A549 (cell line): ENCODE measurements at regions not wholly inside any gene's neighbourhood (a gene's known extent, or its start where the extent isn't known, plus 50 kb on each side); places are given as distances from the start of the nearest gene placed in this dataset.

Experiments
- ATAC-seq, 2 experiments: fragments of 200-7000 bp in 1 of 2; fragments of >200 bp in 1 of 2; cut with Nextera tagmentation in 1 of 2; cut with Tn5 transposase in 1 of 2; 3 replicates each; pipeline versions ENCODE4 v1.8.0 to v1.9.1; 2018 to 2020; ENCODE audit warnings: mild to moderate bottlenecking in 1 of 2, moderate library complexity in 1 of 2
- CTCF ChIA-PET: fragments of 300-600 bp; sonication (Branson Sonifier 250); formaldehyde crosslinking; extraction: SDS; loops from one replicate; lab custom pipeline; 2021; ENCODE audit warnings: antibody characterized with exemption, inconsistent platforms; lab: Yijun Ruan, JAX
- POLR2A ChIA-PET: fragments of 350-600 bp; formaldehyde crosslinking; extraction: SDS; loops from one replicate; lab custom pipeline; 2021; ENCODE audit warnings: antibody characterized with exemption, inconsistent platforms; lab: Yijun Ruan, JAX
- DNase-seq, 2 experiments: peaks; one replicate each; pipeline versions ENCODE4 v3.0.0 to v3.0.0-alpha.2; 2011 to 2016; ENCODE audit warnings: low read depth in 1 of 2, low spot score in 1 of 2
- FAIRE-seq: peaks from 2 replicates; lab custom pipeline; 2011; peaks lifted over from hg19 to GRCh38; lab: Jason Lieb, UNC
- H3K27ac ChIP-seq, 2 experiments: fragments of >200 bp; sonication (Bioruptor Twin); formaldehyde crosslinking; 3 replicates each; pipeline ENCODE4 v1.5.1; 2016 to 2017
- H3K4me1 ChIP-seq: fragments of >200 bp; sonication (Bioruptor Twin); formaldehyde crosslinking; 3 replicates; pipeline ENCODE4 v1.6.1; 2016
- H3K4me2 ChIP-seq: fragments of >200 bp; sonication (Bioruptor Twin); formaldehyde crosslinking; 3 replicates; pipeline ENCODE4 v1.6.1; 2016
- H3K4me3 ChIP-seq: fragments of >200 bp; sonication (Bioruptor Twin); formaldehyde crosslinking; 3 replicates; pipeline ENCODE4 v1.5.1; 2016
- H3K9me3 ChIP-seq: fragments of >200 bp; sonication (Bioruptor Twin); formaldehyde crosslinking; 3 replicates; pipeline ENCODE4 v1.6.1; 2016
- CHD2 ChIP-seq: fragments of 150-350 bp; IDR thresholded peaks from 2 replicates; pipeline ENCODE4 v1.6.1; 2014; ENCODE audit warnings: low read length; ENCODE audit not compliant: partially characterized antibody
- CHD4 ChIP-seq: fragments of 200-600 bp; sonication (generic); IDR thresholded peaks from 2 replicates; pipeline ENCODE4 v1.6.1; 2016; ENCODE audit warnings: antibody characterized with exemption, mild to moderate bottlenecking, borderline replicate concordance
- ESRRA ChIP-seq: fragments of 150-350 bp; IDR thresholded peaks from 2 replicates; pipeline ENCODE4 v1.6.1; 2014; ENCODE audit warnings: mild to moderate bottlenecking, low read length, borderline replicate concordance
- FOSB ChIP-seq: fragments of 250-450 bp; sonication (Bioruptor Pico); IDR thresholded peaks from 2 replicates; pipeline ENCODE4 v1.5.0; 2020; ENCODE audit warnings: mild to moderate bottlenecking, moderate library complexity
- HOXA7 ChIP-seq: fragments of 250-450 bp; sonication (Bioruptor Pico); IDR thresholded peaks from 2 replicates; pipeline ENCODE4 v1.5.0; 2020; ENCODE audit warnings: mild to moderate bottlenecking, moderate library complexity
- KDM5A ChIP-seq: fragments of 200-600 bp; sonication (generic); IDR thresholded peaks from 2 replicates; pipeline ENCODE4 v1.6.1; 2016; ENCODE audit warnings: antibody characterized with exemption, mild to moderate bottlenecking
- MAZ ChIP-seq: fragments of 150-350 bp; IDR thresholded peaks from 2 replicates; pipeline ENCODE4 v1.6.1; 2014; ENCODE audit warnings: antibody characterized with exemption, low read depth, low read length, borderline replicate concordance
- NFE2L2 ChIP-seq: fragments of 150-350 bp; conservative IDR thresholded peaks from 2 replicates; pipeline ENCODE4 v1.6.1; 2014; ENCODE audit warnings: low read length
- PHF8 ChIP-seq: fragments of 200-600 bp; sonication (generic); IDR thresholded peaks from 2 replicates; pipeline ENCODE4 v1.6.1; 2016; ENCODE audit warnings: low read depth, mild to moderate bottlenecking, antibody characterized with exemption, moderate library complexity, borderline replicate concordance
- RARB ChIP-seq: fragments of 250-450 bp; sonication (Bioruptor Pico); IDR thresholded peaks from 2 replicates; pipeline ENCODE4 v1.8.0; 2021; ENCODE audit warnings: mild to moderate bottlenecking, moderate library complexity
- RFX5 ChIP-seq: fragments of 450-650 bp; IDR thresholded peaks from 2 replicates; pipeline ENCODE4 v1.7.1; 2014; ENCODE audit warnings: antibody characterized with exemption, mild to moderate bottlenecking, moderate library complexity
- SREBF2 ChIP-seq: fragments of 450-650 bp; IDR thresholded peaks from 2 replicates; pipeline ENCODE4 v1.6.1; 2014; ENCODE audit warnings: mild to moderate bottlenecking, moderate library complexity
- USF2 ChIP-seq: fragments of 450-650 bp; IDR thresholded peaks from 2 replicates; pipeline ENCODE4 v1.6.1; 2014; ENCODE audit warnings: antibody characterized with exemption
- ZFP36 ChIP-seq: fragments of 450-650 bp; IDR thresholded peaks from 2 replicates; pipeline ENCODE4 v1.6.1; 2014; ENCODE audit warnings: borderline replicate concordance; ENCODE audit not compliant: partially characterized antibody
- ZNF302 ChIP-seq: fragments of 250-450 bp; sonication (Bioruptor Pico); IDR thresholded peaks from 2 replicates; pipeline ENCODE4 v1.9.0; 2021; ENCODE audit warnings: inconsistent platforms, mild to moderate bottlenecking, moderate library complexity
- WGBS: methylation state at CpG from one replicate; pipeline ENCODE4 v1.1.6; 2017; ENCODE audit errors: missing lambda C conversion rate; 5-methylcytosine and 5-hydroxymethylcytosine counted together
- TF ChIP-seq, protein P1 (sequence below): fragments of 250-450 bp; sonication (Bioruptor Pico); IDR thresholded peaks from 2 replicates; pipeline ENCODE4 v1.5.0; 2020; ENCODE audit warnings: low read depth, mild to moderate bottlenecking, moderate library complexity

DNA sequence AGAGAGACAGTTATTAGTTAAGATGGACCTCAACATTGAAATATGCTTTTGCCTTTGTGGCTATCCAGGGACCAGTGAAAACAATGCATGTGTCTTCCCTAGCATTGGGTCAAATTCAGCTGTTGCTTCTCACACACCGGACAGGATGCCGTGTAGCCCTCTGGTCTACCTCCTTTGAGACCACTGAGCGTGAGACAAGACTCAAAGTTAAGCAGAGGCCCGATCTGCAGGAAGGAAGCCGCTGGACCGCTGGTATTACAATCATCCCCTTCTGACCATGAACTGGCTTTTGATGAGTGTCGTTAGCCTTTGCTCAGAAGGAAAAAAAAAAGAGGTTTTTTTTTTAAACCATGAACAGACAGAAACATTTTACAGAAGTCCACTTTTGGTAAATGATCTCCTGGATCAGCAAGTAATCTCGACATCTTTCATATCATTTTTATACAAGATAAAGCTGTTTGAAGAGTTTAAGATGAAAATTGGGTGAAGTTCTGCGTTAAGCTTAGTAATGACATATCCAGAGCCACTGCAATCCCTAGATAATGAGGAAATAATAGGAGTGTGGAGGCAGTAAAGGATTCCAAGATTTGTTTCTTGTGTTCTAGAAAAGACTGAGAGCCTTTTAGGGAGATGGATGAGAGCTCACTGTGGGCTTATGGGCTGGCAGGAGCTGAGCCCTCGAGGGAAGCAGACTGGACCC lies 622.8 kb downstream of the QKI start:
- ChIA-PET POLR2A (no interaction called here), CTCF (no interaction called here)
- Histone ChIP-seq H3K4me2 (no peak overlapping the region), H3K4me3 (no peak overlapping the region), H3K9me3 (no peaks in the 10 kb centered on the region), H3K4me1 (no peaks in the 10 kb centered on the region), H3K27ac (no peak overlapping the region)
- FAIRE-seq (no peak), DNase-seq (no peak), ATAC-seq (no peak)
- no peak for TF ChIP-seq RARB (CRISPR knock-in tag)
- no peak for TF ChIP-seq ESRRA
- no peak for TF ChIP-seq ZFP36
- TF ChIP-seq MAZ: no peak
- TF ChIP-seq, protein P1, sequence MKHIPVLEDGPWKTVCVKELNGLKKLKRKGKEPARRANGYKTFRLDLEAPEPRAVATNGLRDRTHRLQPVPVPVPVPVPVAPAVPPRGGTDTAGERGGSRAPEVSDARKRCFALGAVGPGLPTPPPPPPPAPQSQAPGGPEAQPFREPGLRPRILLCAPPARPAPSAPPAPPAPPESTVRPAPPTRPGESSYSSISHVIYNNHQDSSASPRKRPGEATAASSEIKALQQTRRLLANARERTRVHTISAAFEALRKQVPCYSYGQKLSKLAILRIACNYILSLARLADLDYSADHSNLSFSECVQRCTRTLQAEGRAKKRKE (CRISPR knock-in tag): no peak
- 28% methylated on average over 10 of the region's 10 CpGs for WGBS

DNA sequence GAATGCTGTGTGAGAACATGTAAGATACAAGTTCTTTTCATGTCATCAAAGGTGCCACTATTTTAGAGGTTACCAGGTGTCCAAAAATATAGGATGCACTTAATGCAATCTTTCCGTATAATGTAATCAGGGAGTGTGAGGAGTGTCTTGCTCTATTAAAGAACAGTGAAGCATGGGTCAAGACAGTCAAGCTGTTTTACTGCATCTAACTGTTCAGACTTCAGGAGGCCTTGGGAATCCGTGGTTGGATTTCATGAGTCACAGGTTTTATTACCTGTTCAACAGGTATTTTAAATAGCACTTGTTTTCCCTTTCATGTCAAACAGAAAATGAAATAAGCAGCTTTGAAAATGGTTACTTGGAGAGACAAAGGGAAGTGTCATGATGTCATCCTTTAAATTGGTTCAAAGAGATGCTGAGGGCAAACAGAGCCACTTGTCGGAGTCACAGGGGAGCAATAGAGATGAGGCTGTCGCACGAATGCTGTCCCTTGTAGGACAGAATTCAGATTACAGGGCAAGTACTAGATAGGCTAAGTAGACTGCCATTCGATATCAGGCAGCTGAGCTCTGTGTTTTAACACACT lies 621.5 kb downstream of the QKI start:
- no peaks in the 10 kb centered on the region for H3K4me1 ChIP-seq
- no peak for DNase-seq
- ChIA-PET CTCF (no interaction called here), POLR2A (no interaction called here)
- H3K9me3 ChIP-seq: no peaks in the 10 kb centered on the region
- no peak for ATAC-seq
- TF ChIP-seq RFX5 (no peak), FOSB (no peak), ZNF302 (CRISPR knock-in tag) (no peak), CHD2 (no peak), HOXA7 (no peak)
- whole genome bisulfite sequencing: 29% methylated on average over 6 of the region's 6 CpGs
- no peak overlapping the region for H3K27ac ChIP-seq
- FAIRE-seq: no peak
- no peak overlapping the region for H3K4me3 ChIP-seq
- no peak overlapping the region for H3K4me2 ChIP-seq

DNA sequence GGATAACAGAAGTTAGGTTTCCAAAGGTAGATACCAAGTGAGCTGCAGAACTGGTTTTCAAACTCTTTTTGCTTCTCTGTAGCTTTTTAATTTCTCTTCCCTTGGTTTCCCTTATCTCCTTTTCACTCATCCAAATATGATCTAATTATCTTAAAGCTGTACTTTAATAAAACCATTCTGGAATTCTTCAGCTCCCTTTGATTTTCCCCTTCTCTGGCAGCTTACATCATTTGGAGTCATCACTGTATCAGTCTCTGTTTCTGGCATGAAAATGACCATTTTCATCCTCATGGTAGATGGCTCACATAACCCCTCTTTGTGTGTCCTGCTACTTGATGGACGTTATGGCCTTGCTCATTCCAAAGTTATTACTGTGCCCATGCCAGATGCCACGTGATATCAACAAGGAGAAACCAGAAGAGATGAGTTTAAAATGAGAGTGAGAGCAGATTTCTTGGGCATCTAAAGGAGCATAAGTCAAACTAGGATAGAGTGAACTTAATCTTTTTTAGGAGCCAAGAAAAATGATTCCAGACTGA lies 620.2 kb downstream of the QKI start:
- no peak overlapping the region for H3K4me2 ChIP-seq
- no peak for DNase-seq
- no peak overlapping the region for H3K4me3 ChIP-seq
- H3K9me3 ChIP-seq: no peaks in the 10 kb centered on the region
- no peaks in the 10 kb centered on the region for H3K4me1 ChIP-seq
- TF ChIP-seq SREBF2 (no peak), CHD4 (no peak), MAZ (no peak), CHD2 (no peak)
- TF ChIP-seq, all 56 proteins: peak for 0
- H3K27ac ChIP-seq: no peak overlapping the region
- CTCF ChIA-PET: no interaction called here
- FAIRE-seq: no peak
- POLR2A ChIA-PET: no interaction called here
- ATAC-seq: no peak
- WGBS: 0% methylated on average over 2 of the region's 2 CpGs

- ATAC-seq: no peak
- POLR2A ChIA-PET: no interaction called here
- DNase-seq: no peak
Measured at GRCh38 chr6:164025180-164025579, 610.7 kb downstream of the QKI start.

More at GRCh38 chr6:164025180-164025579, 610.7 kb downstream of the QKI start:
- Histone ChIP-seq H3K4me1 (no peaks in the 10 kb centered on the region), H3K9me3 (no peaks in the 10 kb centered on the region), H3K27ac (no peak overlapping the region), H3K4me2 (no peak overlapping the region), H3K4me3 (no peak overlapping the region)
- no peak for FAIRE-seq
- CTCF ChIA-PET: no interaction called here
- TF ChIP-seq USF2 (no peak), PHF8 (no peak), KDM5A (no peak), NFE2L2 (no peak), FOSB (no peak)
- WGBS: 22% methylated on average over 6 of the region's 6 CpGs
